NCI-H82 (cell line): ENCODE measurements at regions not wholly inside any gene's neighbourhood (a gene's known extent, or its start where the extent isn't known, plus 50 kb on each side); places are given as distances from the start of the nearest gene placed in this dataset.

Source experiments
- DNase-seq: peaks from one replicate; lab custom pipeline; 2025; lab: John Stamatoyannopoulos, UW

DNA sequence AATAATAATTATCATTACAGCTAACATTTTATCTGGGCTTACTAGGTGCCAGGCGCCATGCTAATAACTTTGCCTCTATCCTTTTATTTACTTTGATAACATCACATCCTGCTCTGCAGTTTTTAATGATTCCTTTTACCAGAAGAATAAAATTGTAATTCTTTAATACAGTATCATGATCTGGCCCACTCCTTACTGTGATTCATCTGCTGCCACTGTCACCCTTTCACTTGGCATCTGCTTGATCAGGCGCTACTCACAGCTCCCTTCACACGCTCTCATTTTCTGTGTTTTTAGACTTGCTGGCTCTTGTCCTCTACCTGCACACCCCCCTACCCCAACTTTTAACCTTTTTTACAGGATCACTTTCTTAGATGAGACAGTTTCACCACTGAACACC, 167.5 kb downstream of the NTMT2 start:
- DNase-seq, result no peak

DNA sequence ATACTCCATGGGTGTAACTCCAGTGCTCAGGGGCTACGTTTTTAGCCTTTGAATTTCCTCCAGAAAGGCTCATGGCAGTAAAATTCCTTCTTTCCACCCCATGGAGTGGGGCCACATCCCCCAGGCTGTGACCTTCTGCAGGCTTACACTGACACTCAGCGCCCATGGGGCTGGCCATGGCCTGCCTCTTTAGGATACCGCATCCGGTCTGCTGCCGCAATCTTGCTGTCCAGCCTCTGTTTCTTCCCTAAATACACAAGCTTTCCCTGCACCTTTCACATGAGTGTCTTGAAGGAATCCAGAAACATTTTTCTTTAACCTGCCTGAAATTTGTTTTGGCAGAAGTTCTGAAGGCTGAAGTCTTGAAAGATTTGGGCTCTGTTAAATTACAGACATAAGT, 170.5 kb downstream of the NTMT2 start:
- DNase-seq, result no peak

DNA sequence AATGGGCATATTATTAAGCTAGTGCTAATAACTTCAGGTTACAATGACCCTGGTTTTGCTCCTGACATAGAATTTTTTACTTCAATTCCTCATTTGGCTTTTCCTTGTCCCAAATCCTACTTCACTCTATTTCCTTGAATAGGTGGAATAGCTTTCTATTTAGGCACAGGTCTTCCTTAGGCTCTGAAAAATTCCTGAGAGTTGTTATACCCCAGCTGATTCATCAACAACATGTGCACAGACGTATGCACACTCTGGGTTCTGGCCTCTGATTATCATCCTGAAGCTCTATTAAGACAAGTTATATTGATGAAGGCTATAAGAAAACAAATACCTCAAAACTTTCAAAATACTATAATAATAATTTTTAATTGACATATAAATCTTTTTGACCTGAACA, 172.4 kb downstream of the NTMT2 start:
- no peak for DNase-seq

DNA sequence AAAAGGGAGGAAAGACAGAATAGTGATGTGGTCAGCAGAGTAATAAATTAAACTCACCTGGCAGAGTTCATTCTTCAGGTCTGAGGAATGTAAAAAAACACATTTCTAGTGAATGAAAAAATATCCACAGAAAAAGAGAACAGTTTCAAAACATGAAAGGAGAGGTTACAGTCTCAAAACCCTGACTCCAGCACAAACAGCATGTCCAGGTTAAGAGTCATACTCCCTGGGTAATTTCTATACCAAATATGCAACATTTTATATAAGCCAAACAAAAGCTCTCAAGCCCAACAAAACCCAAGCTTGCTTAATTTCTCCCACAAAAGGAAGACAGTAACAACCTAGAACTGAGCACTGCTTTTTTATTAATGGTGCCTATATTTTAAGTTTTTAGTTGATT, 173.0 kb downstream of the NTMT2 start:
- DNase-seq, result no peak

DNA sequence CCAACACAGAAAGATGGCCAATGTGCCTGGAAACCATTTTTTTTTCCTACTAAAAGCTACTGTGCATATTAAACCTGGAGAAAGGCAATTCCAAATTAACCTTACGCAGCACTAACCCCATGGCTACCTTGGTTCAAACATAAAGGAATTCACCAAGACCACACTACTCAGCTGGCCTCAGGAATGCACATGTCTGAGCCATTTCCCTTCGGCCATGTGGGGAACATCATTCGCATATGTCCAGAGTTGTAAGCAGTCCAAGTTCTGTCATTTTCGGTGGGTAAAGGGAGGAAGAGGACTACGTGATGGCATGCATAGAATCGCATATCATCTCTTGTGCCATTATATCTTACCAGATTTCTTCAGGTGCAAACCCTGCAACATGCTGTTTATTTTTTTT, 175.4 kb downstream of the NTMT2 start:
- DNase-seq, result no peak

DNA sequence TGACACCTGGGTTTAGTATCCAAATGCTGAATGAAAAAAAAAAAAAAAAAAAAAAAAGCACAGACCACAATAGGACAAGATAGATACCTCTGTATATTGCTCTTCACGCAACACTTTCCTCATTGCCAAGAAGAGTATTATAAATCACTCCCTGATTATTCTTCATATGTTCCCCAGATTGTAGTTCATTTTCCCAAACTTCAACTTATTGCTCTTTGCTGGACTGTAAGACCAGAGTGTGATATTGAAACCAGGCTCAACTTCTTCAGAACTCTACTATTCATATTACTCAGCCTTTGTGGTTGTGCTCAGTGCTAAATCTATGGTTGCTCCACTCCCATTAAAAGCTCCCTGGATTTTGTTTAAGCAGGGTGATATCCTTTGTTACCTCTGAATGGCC, 180.4 kb downstream of the NTMT2 start:
- DNase-seq, result no peak

DNA sequence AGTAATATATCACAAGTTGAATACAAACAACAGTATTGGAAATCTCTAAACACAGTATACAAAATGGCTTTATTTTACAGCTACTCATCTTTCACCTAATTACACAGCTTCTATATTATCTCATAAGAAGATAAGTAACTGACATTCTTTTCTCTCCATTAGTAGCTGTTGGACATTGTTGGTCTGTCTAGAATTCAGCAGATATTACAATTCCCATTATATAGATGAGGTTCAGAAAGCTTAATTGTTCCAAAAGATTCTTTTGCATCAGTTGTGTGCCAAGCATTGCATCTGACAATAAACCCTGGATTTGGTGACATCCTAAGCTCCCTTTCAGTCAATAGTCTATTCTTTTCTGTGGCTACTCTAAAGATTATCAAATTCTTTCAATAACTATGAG, 187.0 kb downstream of the NTMT2 start:
- DNase-seq, result no peak

DNA sequence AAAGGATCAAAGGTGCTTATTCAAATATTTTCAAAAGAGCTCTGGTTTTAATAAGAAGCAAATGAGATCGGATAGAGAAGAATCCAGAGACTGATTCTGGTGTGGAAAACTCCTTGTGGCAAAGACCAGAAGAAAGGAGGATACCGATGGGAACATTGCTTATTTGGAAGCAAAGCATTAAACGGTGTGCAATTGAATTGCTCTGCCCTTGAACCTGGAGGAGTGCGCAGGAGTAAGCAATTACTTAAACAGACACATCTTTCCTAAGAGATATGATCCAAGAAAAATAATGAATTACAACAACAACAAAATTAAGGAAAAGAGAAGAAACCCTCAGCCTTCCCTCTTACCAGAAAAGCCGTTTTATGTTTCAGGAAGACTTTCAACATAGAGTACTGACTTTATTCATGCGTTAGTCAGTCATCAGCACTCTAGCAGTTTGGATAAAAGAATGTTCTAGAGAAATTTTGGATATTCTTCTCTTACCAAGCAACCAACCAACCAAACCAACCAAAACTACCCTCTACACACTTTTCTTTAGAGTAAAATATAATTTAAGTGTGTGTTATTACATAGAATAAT, 191.7 kb downstream of the NTMT2 start:
- no peak for DNase-seq

DNA sequence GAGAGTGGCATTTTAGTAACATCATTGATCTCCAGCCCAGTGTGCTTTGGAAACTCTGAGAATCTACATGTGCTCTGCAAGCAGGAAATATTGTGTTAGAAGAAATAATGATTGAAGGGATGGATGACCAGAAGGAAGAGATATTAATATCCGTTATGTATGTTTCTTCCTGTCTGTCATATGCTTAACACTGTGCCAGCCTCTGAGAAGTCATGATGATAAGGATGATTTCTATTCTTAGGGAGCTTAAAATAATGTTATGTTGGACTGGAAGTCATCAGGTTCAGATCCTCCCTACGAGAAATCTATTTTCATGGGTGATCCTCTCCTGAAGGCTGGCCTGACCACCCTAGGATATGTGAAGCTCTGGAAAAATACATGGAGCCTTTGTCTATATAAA, 192.4 kb upstream of the GORAB start:
- no peak for DNase-seq

DNA sequence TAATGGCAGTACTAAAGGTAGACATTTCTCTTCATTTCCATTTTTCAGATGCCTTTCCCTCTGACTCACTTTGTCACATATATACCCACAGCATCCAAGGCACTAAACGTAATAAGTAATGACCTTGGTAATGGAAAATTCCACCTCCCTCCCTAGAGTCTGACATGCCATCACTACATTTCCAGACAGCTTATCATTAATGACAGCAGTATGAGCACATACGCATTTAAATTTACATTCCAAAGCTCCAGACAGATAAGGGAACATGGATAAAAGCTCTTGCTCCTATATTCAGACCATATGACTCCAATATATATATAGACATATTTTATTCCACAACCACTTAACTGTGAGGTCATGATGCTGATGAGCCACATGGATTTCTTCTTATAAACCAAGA, 191.7 kb upstream of the GORAB start:
- DNase-seq, result no peak

DNA sequence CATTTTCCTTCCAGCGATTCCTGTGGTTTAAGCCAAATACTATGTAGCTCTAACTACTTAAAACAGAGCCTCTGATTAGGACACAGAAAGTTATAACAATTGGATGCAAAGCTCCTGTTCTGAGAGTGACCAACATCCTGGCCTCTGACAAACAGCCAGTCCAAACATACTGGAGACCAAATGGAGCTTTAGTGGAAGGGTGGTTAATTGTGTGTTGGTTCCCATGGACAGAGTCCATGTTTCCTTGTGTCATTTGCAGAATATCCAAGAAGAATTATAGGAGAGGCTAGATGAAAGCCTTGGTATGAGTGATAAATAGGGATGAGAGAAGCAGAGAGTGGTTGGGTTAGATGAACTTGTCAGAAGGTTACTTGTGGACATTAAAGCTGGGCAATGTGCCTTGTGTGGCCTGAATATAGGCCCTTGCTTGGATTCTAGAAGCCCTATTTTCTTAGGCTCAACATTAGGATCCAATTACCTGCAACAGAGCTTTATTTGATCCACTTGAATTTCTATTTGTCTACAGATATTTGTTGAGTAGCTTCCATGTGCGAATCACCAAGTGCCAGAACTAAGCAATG, 180.5 kb upstream of the GORAB start:
- no peak for DNase-seq

DNA sequence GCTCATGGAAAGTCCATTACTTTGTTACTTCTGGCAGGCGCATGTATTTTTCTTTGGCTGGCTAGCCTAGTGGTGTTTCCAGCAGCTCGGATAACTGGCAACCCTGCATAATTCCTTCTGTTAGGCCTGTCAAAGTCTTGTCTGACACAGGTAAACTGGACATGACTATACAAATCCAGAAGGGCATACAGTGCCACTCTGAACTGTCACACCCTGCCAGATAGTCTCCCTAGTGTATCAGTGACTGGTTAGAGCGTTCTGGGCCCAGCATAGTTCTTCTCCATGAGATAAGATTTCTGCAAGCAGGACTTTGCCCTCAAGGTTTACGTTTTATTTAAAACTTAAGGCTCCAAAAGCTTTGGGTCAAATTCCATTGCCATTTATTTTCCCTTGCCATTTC, 177.7 kb upstream of the GORAB start:
- no peak for DNase-seq

DNA sequence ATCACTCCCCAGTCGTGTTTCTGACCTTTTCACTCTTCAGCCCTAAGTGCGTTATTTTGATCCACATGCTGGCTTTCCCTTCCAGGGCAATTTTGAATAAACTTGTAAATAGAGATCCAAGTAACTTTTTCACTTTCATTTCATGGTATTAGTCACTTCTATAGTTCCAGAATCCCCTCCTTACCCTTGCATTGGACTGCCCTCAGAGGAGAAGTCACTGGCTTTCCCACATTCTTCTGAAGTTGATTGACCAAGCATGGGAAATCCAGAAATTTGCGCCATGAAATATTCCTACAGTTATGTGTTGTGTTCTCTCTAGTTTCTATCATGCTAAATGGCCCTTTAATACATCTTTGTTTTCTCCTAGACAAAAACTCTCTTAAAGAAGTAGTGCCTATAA, 177.3 kb upstream of the GORAB start:
- no peak for DNase-seq

DNA sequence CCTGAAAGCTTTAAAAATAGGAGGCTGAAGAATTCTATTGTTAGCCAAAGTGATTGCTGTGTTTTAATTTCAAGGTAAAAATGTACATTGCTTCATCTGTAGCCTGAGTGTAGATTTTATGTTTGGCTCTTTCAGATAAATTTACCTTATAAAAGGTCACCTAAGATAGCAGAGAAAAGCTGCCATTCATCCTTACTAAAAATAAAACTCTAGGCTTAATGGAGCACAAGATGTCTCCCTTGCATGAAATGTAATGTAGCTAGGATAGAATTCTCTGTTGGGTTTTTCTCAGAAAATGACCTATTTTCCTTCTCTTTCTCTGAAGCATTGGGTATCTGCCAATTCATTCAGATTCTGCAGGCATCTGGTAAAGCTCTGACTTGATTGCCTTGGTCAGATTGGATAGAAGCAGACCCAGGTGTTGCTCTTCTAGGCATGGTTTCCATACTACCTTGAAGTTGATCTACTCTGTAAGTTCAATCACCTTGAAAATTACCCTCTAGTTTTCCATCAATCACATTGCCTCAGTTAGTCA, 176.6 kb upstream of the GORAB start:
- DNase-seq, result no peak

DNA sequence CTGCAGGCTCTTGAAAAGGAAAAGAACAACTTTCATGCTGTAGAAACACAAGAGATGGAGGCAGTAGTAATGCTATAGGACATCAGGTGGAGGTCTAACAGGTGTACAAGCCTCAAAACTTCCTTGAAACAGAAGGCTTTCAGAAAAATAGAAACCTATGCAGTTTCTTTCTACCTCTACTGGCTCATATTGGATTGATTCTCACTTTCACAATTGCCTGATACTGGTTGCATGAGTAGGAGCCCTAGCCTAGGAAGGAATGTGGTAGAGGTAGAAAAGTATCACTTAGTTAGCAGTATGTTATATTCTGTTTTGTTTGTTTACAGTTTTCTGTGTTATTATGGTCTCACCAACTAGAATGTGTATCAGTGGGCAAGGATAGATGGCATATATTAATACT, 175.4 kb upstream of the GORAB start:
- DNase-seq, result no peak

DNA sequence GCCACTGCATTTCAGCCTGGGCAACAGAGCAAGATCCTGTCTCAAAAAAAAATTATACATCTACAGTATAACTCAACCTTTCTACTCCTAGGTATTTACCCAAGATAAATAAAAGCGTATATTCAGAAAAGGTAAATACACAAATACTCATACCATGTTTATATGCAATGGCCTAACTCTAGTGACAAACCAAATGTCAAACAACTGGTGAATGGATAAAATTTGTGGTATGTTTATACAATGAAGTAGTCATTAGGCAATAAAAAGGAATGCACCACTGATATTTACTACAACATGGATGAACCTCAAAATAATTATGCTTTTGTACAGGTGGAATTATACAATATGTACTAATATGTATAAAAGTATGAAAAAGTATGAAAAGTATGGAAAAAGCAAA, 174.2 kb upstream of the GORAB start:
- no peak for DNase-seq

DNA sequence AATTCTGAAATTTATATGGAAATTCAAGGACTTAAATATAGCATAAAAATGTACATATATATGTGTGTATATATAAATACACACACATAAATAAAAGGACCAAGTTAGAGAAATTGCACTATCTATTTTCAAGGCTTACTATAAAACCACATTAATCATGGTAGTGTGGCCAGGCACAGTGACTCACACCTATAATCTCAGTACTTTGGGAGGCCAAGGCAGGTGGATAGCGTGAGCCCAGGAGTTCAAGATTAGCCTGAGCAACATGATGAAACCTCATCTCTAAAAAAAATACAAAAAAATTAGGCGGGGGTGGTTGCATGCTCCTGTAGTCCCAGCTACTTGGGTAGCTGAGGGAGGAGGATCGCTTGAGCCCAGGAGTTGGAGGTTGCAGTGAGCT, 171.4 kb upstream of the GORAB start:
- no peak for DNase-seq

DNA sequence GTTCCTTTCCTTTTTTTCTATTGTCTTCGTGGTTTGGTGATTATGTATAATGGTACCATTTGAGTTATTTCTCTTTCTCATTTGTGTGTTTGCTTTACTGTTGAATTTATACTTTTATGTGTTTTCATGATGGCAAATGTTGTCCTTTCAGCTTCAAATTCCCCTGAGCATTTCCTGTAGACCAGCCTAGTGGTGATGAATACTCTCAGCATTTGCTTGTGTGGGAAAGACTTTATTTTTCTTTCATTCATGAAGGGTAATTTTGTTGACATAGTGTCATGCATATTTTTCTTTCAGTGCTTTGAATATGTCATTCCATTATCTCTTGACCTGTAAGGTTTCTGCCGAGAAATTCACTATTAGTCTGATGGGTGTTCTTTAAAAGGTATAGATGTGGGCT, 166.6 kb upstream of the GORAB start:
- no peak for DNase-seq

DNA sequence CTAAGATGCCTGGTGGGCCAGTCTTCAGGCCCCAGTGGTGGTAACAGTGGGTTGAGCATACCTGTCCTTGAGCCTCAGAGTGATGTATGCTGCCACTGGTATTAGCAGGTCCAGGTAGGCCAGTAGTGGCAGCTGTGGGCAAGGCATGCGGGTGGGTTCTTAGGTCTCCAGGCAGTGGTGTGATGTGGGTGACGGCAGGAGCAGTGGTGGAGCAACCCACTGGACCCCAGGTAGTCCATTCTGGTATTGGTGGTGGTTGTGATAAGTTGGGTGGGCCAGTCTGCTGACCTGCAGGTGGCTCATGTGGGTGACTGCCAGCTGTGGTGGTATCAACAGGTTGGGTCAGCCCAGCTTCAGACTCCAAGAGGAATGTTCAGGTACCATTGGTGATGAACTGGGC, 165.0 kb upstream of the GORAB start:
- no peak for DNase-seq

DNA sequence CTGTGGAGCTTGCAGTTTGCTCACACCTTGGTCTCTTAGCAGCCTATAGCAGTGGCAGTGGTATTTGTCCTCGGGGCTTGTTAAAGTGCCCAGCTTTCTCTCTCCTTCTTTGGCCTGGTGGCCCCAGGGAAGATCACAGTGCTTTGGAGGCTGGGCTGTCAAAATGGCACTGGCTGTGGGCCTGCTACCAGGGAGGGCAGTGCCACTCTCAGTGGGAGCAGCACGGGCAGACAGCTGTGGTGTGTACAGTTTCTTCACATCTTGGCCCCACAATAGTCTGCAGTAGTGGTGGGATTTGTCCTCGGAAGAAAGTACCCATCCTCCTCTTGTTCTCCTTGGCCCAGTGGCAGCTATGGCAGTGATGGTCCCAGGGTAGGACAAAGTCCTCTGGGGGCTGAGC, 164.4 kb upstream of the GORAB start:
- no peak for DNase-seq

DNA sequence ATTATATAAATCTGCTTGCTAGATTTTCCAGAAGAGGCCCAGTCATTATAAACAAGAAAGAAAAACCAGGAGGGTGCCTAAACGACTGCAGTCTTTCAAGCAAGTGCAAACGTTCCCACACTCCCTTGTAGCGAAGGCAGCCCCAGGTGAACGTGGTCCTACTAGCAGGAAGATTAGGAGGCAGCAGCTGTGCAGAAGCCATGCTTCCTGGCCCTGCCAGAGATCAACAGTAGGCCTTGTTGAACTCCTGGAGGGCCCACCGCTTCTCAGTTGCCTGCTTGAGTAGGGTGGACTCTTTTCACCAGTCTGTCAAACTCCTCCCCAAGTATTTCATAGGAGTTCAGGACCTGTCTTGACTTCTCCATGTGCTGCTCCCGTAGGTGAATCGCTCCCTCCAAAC, 163.0 kb upstream of the GORAB start:
- DNase-seq, result peak; percentile 20

DNA sequence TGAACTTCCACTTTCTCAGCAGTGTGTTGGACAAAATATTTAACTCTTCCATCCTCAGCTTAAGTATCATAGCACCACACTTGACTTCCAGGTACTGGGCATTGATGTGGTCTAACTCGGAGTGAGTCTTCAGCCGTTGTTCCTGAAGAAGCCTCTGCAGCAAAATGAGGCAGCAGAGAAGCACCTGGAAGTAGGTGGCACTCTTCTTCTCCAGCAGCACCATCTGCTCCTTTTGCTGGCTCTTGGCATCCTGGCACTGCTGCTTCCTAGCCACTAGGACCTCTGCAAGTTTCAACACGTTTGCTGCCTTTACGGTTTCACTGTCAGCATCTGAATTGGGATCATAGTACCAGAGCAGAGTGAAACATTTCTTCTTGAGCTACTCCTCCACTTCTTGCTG, 162.5 kb upstream of the GORAB start:
- DNase-seq, result no peak

DNA sequence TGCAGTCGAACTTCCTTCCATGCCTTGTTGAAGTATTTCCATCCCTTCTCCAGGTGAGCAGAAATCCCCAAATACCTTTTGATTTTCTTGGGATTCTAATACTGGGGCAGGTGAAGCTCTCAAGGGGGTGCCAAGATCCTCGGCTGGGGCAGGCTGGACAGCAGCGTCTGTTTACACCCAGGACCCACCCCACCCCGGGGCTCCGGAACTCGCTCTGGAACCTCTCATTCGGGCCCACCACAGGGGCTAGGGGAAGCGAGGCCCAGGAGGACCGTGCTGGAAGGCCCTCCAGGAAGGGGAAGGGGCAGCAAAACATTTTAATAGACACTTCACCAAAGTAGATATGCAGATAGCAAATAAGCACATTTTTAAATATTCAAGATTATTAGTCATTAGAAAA, 161.9 kb upstream of the GORAB start:
- DNase-seq, result no peak

DNA sequence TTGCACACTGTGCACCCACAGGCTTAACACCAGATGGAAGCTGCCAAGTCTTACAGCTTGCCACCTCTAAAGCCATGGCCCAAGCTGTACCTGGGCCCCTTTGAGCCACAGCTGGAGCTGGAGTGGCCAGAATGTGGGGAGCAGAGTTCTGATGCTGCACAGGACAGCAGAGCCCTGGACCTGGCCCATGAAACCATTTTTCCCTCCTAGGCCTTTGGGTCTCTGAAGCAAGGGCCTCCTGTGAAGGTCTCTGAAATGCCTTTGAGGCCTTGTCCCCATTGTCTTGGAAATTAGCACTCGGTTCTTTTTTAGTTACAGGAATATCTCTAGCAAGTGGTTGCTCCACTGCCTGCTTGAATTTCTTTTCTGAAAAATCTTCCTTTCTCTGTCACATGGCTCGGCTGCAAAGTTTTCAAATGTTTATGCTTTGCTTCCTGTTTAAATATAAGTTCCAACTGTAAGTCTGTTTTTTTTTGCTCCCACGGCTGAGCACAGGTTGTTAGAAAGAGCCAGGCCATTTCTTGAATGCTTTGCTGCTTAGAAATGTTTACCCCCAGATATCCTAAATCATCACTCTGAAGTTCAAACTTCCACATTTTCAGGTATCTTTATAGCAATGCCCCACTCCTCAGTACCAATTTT, 156.8 kb upstream of the GORAB start:
- DNase-seq, result no peak
